Ishikawa (cell line): ENCODE measurements at regions not wholly inside any gene's neighbourhood (a gene's known extent, or its start where the extent isn't known, plus 50 kb on each side); places are given as distances from the start of the nearest gene placed in this dataset.

Experiments used
- EGR1 ChIP-seq: IDR thresholded peaks from 2 replicates; pipeline ENCODE4 v1.6.1; 2012
- EP300 ChIP-seq: IDR thresholded peaks from 2 replicates; pipeline ENCODE4 v1.6.1; 2012; ENCODE audit warnings: borderline replicate concordance
- NFIC ChIP-seq: IDR thresholded peaks from 2 replicates; pipeline ENCODE4 v1.6.1; 2012
- YY1 ChIP-seq: IDR thresholded peaks from 2 replicates; pipeline ENCODE4 v1.6.1; 2012; ENCODE audit warnings: low read depth

GRCh38 chr12:60863421-60863820, 1267.6 kb downstream of the SLC16A7 start:
- TF ChIP-seq YY1, result no peak
- no peak for TF ChIP-seq EGR1
- TF ChIP-seq EP300, result no peak
- no peak for TF ChIP-seq NFIC
